ENCODE measurements at regions not wholly inside any gene's neighbourhood (a gene's known extent, or its start where the extent isn't known, plus 50 kb on each side); places are given as distances from the start of the nearest gene placed in this dataset.

DNA sequence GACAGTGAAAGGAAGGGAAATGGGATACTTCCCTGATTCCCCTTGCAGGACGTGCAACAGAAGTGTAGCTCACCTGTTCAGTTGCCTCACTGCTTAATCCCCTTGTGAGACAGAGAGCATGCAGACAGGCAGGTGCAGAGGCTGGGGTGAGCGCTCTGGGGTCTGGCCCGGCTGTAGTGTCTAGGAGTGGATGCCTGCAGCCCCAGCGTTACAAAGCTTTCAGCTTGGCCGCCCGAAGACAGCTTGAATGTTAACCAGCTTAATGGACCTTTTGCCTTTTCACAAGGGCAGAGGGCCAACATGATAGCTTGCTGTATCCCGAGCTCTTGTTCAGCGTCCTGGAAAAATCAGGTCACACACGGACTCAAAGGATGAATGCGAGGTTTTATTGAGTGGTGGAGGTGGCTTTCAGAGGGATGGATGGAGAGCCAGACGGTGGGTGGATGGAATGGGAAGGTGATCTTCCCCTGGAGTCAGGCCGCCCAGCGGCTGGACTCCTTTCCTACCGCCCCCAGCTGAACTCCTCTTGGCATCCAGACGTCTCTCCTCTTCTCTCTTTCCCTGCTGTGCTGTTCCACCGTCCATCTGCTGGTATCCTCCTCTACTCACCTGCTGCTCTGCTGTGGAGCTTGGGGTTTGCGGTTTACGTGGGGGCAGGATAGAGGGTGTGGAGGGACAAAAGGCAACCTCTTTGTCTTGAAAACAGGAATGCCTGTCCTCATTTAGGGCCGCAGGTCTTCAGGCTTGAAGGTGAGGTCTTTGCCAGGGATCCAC is 86.2 kb upstream of the RESF1 start:
- TF ChIP-seq CTCF (IDR thresholded peaks at IDR 0.05; ENCODE audit: insufficient read depth, low read length, poor library complexity, severe bottlenecking) = no peak
- no peak for DNase-seq (ENCODE audit: extremely low read depth, insufficient read length)
- Histone ChIP-seq H3K27me3 (replicated peaks; ENCODE audit: control insufficient read depth, insufficient read depth, low read length) (no peaks in the 10 kb centered on the region), H3K4me3 (replicated peaks; ENCODE audit: low read depth, low read length) (no peak overlapping the region), H3K36me3 (ENCODE audit: control insufficient read depth, insufficient read depth, low read length) (no peaks in the 10 kb centered on the region)

DNA sequence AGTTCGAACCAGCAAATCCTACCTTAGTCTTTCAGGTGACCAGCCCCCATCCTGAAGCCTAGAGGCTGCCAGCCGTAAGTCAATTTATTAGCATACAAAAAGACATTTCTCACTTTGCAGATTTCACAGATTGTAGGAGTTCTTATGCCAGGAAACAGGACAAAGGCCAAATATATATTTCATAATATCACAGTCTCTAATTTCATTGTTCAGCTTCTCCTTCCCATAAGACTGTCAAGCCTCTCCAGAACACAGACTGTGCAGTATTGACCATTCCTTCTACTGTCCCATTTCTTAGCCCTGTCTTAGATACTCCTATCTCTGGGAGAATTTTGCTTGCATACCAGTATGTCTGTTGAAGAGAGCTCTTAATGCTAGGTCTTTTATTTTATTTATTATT is 89.2 kb upstream of the RESF1 start:
- H3K36me3 ChIP-seq (ENCODE audit: control insufficient read depth, insufficient read depth, low read length) = no peaks in the 10 kb centered on the region
- no peak for DNase-seq (ENCODE audit: extremely low read depth, insufficient read length)
- no peaks in the 10 kb centered on the region for H3K27me3 ChIP-seq (replicated peaks; ENCODE audit: control insufficient read depth, insufficient read depth, low read length)
- no peak overlapping the region for H3K4me3 ChIP-seq (replicated peaks; ENCODE audit: low read depth, low read length)
- no peak for TF ChIP-seq CTCF (IDR thresholded peaks at IDR 0.05; ENCODE audit: insufficient read depth, low read length, poor library complexity, severe bottlenecking)

- H3K4me3 ChIP-seq (replicated peaks; ENCODE audit: low read depth, low read length) = no peak overlapping the region
- DNase-seq (ENCODE audit: extremely low read depth, insufficient read length) = no peak
- no peaks in the 10 kb centered on the region for H3K36me3 ChIP-seq (ENCODE audit: control insufficient read depth, insufficient read depth, low read length)
- no peaks in the 10 kb centered on the region for H3K27me3 ChIP-seq (replicated peaks; ENCODE audit: control insufficient read depth, insufficient read depth, low read length)
- TF ChIP-seq CTCF (IDR thresholded peaks at IDR 0.05; ENCODE audit: insufficient read depth, low read length, poor library complexity, severe bottlenecking) = no peak
Observed at GRCh38 chr12:31868965-31869364, 90.2 kb upstream of the RESF1 start.

DNA sequence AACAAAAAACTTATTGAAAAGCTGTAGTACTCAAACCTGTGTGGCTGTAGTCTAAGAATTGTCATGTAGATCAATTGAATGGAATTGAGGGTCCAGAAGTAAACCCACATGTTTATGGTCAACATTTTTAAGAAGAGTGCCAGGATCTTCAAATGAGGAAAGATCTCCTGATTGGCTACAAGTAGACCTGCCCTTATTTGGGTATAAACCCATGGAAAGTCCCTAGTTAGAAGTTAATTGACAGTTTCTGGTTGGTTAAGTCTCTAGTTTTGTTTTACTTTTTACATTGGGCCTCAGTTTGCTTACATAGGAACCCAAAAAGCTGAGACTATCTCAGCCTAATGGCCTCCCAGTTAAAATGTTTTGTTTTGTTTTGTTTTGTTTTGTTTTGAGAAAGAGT is 91.9 kb upstream of the RESF1 start:
- H3K27me3 ChIP-seq (replicated peaks; ENCODE audit: control insufficient read depth, insufficient read depth, low read length) = no peaks in the 10 kb centered on the region
- H3K36me3 ChIP-seq (ENCODE audit: control insufficient read depth, insufficient read depth, low read length) = no peaks in the 10 kb centered on the region
- TF ChIP-seq CTCF (IDR thresholded peaks at IDR 0.05; ENCODE audit: insufficient read depth, low read length, poor library complexity, severe bottlenecking) = no peak
- no peak for DNase-seq (ENCODE audit: extremely low read depth, insufficient read length)
- H3K4me3 ChIP-seq (replicated peaks; ENCODE audit: low read depth, low read length) = no peak overlapping the region

DNA sequence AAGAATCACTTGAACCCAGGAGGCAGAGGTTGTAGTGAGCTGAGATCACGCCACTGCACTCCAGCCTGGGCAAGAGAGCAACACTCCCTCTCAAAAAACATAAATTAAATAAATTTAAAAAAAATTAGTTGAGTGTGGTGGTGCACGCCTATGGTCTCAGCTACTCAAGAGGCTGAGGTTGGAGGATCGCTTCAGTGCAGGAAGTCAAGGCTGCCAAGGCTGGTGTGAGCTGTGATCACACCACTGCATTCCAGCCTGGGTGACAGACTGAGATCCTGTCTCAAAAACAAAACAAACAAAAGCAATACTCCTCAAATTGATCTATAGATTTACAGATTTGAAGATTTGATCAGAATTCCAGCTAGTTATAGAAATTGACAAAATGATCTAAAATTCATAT is 92.7 kb upstream of the RESF1 start:
- no peaks in the 10 kb centered on the region for H3K36me3 ChIP-seq (ENCODE audit: control insufficient read depth, insufficient read depth, low read length)
- H3K4me3 ChIP-seq (replicated peaks; ENCODE audit: low read depth, low read length) = no peak overlapping the region
- TF ChIP-seq CTCF (IDR thresholded peaks at IDR 0.05; ENCODE audit: insufficient read depth, low read length, poor library complexity, severe bottlenecking) = no peak
- DNase-seq (ENCODE audit: extremely low read depth, insufficient read length) = no peak
- H3K27me3 ChIP-seq (replicated peaks; ENCODE audit: control insufficient read depth, insufficient read depth, low read length) = no peaks in the 10 kb centered on the region

DNA sequence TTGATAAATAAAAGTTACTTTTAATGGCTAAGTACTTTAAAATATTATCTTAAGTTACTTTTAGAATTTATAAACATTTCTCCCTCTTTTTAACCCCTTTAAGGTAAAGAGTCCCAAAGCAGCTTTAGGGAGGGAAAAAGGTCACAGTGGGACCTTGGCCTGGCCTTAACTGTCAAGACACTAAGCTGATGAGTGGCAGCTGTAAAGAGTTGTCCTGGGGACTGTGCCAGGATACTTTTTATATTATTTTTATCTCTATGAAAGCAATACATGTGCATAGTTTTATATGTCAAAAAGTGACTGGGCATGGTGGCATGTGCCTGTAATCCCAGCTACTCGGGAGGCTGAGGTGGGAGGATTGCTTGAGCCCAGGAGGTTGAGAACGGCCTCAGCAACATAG is 94.2 kb upstream of the RESF1 start:
- Histone ChIP-seq H3K4me3 (replicated peaks; ENCODE audit: low read depth, low read length) (no peak overlapping the region), H3K36me3 (ENCODE audit: control insufficient read depth, insufficient read depth, low read length) (no peaks in the 10 kb centered on the region), H3K27me3 (replicated peaks; ENCODE audit: control insufficient read depth, insufficient read depth, low read length) (no peaks in the 10 kb centered on the region)
- TF ChIP-seq CTCF (IDR thresholded peaks at IDR 0.05; ENCODE audit: insufficient read depth, low read length, poor library complexity, severe bottlenecking) = no peak
- DNase-seq (ENCODE audit: extremely low read depth, insufficient read length) = no peak

Data from GM06990 (cell line).